IPS-18c (cell line): ENCODE measurements at regions not wholly inside any gene's neighbourhood (a gene's known extent, or its start where the extent isn't known, plus 50 kb on each side); places are given as distances from the start of the nearest gene placed in this dataset.

Experiments
- H3K4me3 ChIP-seq: 2 replicates; pipeline ENCODE4 v1.7.0; 2013; ENCODE audit warnings: low read depth, mild to moderate bottlenecking, low read length, moderate library complexity; ENCODE audit not compliant: insufficient read depth
- H3K9me3 ChIP-seq: one replicate; pipeline ENCODE4 v1.6.1; 2013; ENCODE audit warnings: mild to moderate bottlenecking, low read length, moderate library complexity; ENCODE audit not compliant: control insufficient read depth, insufficient read depth

DNA sequence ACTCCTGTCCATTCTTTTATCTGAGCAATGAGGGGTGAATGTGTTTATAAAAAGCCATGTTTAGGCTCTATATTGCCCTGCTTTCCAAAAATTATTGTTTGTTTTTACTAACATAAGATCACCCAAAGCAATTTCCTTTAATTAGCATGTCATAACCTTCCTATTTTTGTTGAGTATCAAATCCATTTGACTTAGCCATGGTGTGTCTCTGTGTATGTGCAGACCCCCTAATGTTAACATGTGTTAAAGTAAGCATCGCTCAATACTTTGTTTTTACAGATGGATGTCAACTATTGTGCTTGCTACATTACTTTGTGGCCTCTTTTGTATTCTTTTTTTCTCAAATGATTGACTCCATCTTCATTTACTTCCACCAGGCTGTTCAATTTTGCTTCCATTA is 585.4 kb downstream of the USP25 start:
- no peak overlapping the region for H3K4me3 ChIP-seq

DNA sequence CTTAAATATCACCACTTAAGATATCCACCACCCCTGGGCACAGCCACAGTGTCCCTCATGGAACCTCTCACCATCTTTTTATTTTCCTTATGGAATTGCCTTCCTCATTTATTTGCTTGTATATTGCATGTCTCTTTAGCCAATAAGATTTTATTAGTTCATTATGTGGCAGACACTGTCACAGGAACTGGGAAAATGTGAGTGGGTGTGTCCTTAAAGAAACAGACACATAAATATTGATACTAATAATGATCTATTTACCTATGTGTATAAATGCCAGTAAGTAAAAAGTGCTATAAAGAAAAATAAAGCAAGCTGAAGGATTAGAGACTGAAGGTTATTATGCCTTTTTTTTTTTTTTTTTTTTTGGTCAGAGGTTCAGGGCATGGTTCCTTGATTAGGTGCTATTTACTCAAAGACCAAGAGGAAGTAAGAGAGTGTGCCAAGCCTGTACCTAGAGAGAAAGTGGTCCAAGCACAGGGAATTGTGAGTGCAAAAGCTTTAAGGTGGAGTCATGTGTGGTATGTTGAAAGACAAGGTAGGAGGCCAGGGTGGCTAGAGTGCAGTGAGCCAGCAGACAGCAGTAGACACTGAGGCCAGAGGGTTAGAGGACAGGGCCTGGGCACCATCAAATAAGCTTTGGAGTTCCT is 589.0 kb downstream of the USP25 start:
- no peaks in the 10 kb centered on the region for H3K9me3 ChIP-seq
- H3K4me3 ChIP-seq, result no peak overlapping the region

More for the DNA sequence above, 585.4 kb downstream of the USP25 start:
- H3K9me3 ChIP-seq, result no peaks in the 10 kb centered on the region

DNA sequence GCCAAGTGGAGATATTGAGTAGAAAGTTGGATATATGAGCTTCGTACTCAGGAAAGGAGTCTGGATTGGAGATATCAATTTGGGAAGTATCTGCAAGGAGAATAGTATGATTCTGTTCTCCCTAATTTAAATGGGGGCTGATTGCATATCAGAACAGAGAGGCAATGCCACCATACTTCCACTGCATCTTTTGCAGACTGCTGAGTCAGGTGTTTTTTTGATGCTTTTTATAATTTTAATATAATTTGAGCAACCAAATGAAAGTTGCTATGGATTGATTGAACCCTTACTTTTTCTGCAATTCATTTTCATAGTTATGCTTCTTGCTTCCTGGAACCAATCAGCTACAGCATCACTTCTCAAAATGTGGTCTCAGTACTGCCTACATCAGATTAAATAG is 590.3 kb downstream of the USP25 start:
- Histone ChIP-seq H3K9me3 (no peaks in the 10 kb centered on the region), H3K4me3 (no peak overlapping the region)

DNA sequence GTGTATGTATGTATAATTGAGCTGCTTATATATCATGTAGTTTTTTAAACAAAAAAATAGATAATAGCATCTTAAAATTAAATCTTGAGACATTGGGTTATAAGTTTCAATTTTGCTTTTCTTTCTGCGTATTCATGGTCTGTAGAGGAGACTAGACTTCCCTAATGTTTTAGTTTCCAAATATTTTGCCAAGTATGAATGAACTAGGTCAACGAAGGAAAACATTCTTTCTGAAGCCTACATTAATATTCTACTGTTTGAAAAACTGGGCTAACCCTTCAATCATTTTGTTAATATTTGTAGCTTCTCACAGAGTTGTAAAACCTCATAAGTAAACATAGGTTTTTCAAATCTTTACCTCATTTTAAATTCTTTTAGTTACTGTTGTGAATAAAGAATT is 592.7 kb downstream of the USP25 start:
- H3K4me3 ChIP-seq, result no peak overlapping the region

DNA sequence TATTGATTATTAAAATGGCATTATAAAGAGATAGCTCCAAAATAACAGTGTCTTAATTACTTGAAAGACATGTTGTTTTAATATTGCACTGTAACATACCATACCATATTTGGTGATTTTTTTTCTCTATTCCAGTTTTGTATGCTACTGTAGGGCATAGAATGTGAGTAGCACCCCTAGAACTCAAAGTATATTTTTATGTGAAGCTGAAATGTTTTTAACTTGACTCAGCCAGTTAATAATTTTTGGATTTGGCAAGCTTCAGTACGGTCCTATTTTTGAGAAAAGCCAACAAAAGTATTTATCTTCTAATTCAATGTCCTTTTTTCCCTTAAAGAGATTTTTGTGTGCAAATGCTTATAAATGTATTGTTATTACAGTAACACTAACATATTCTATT is 593.8 kb downstream of the USP25 start:
- Histone ChIP-seq H3K9me3 (no peaks in the 10 kb centered on the region), H3K4me3 (no peak overlapping the region)

More for the DNA sequence above, 592.7 kb downstream of the USP25 start:
- H3K9me3 ChIP-seq, result no peaks in the 10 kb centered on the region

DNA sequence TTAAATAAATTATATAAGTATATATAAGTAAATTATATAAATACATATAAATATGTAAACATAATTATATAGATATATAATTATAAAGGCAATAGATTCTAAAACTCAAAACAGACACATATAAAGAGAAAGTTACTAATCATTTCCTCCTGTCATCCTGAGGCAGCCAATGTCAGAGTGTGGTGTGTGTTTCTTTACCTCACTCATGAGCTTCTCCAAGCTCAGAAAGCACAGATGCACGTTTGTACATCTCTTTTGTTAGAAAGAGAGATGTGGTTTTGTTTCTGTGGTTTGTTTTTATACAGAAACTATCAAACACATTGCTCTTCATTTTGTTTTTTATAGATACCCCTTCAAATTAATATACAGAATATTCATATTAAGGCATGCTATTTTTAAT is 594.8 kb downstream of the USP25 start:
- no peaks in the 10 kb centered on the region for H3K9me3 ChIP-seq
- no peak overlapping the region for H3K4me3 ChIP-seq

DNA sequence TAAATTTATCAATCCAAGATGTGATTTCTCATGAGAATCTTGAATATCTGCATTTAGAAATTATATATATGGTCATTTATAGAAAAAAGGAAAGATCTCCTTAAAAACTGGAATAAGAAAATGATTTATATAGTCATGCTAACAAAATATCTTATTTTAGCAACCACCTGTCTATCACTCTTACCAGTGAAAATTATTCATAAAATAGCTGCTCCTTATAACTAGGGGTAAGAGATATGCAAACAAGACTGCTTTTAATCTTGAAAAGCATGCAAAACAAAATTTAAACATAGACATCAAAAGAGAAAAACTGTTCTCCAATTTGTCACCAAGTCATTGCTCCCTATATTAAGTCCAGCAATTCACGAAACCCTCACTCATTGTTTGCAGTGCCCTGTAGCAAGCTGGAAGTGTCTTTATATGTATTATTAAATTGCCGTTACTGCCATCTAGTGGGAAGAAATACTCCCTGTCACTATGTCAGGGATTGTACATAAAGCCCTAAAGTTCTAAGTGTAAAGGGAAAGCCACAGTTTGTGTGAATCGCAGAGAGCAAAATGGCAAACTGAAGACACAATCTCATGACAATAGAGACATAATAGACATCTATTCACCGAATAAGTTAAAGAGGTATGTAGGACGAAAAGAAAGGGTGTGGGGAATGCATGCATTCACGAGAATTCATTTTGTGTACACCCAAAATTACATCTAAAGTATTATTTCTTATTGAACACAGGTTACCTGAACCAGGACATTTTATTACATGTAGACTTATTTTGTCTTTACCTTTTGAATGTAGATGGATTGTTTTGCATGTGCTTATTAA is 600.5 kb downstream of the USP25 start:
- Histone ChIP-seq H3K4me3 (no peak overlapping the region), H3K9me3 (no peaks in the 10 kb centered on the region)

DNA sequence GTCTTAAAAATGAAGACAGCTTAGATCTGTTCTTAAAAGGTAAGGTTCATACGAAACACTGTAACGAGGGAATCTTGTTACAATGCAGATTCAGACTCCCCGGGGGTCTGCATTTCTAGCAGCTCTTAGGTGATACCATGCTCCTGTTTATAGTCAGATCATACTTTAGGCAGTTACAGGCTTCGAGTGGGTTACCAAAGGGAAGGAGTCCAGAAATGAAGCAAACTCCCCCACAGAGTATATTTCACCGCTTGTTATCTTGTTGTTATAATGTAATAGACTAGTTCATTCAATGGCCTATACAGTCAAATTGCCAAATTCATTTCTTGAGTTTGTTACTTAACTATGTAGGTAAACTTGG is 601.1 kb downstream of the USP25 start:
- Histone ChIP-seq H3K9me3 (no peaks in the 10 kb centered on the region), H3K4me3 (no peak overlapping the region)

DNA sequence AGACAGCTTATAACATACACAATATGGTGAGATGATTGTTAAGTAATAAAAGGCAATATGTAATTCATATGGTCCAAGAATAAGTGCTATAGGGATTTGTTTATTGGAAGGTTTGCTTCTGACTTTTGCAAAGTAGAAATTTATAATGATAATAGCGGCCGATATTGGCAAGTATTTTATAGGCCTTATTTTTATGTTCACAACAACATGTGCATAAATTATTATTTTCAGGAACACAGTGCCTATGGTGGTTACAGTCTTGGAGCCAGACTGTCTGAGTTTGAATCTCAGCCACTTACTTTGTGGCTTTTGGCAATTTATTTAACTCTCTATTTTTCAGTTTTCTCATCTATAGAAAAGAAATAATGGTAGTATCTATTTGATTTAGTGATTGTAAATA is 607.5 kb downstream of the USP25 start:
- no peaks in the 10 kb centered on the region for H3K9me3 ChIP-seq
- H3K4me3 ChIP-seq, result no peak overlapping the region

DNA sequence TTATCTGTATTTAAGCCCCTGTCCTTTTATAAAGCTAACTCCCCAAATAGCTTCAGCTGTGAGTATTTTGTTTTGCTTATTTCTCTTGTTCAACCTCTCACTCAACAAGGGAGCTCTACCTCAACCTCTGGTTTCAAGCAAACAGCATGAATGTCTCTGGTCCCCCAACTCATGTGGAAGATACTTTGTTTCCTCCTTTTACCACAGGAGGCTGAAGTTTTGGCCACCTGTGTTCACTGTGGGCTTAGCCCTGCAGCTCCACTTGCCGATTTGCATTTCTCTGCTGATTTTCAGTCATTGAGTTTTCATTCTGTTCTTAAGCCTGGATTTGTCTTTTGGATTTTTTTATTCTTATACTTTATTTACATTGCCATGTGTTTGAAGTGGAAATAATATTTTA is 613.1 kb downstream of the USP25 start:
- Histone ChIP-seq H3K4me3 (no peak overlapping the region), H3K9me3 (no peaks in the 10 kb centered on the region)

DNA sequence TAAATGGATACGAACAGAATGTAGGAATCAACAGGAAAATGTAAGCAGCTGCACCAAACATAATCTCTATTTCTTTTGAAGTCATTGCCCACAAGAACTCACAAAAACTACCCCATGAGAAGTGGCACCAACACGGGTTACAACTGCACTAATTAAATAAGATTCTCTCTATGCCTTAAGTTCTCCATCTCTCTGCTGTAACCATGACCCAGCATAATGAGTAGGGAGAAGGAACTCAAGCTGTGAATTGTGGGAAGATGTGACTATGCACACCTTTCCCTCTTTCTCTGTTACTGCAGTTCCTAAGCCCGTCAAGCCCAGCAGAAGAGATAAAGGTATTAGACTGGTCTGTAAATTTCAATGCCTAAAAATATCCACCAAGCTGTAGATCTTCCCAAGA is 614.0 kb downstream of the USP25 start:
- Histone ChIP-seq H3K4me3 (no peak overlapping the region), H3K9me3 (no peaks in the 10 kb centered on the region)

DNA sequence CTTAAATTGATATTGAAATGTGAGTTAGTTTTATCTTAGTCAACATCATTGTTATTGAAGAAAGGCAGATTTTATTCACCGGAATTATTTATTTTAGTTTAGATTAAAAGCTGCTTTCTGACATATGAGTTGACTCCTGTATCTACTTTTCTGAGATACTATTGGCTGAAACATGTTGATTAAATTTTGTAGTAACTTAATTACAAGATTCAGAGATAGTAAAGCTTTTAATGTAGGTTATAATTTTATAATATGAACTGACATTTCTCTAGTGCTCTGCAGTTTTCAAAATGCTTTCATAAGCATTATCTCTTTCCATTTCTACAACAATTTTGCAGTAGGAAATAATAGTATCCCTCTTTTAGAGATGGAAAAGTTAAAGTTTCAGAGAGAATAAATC is 616.0 kb downstream of the USP25 start:
- no peak overlapping the region for H3K4me3 ChIP-seq
- no peaks in the 10 kb centered on the region for H3K9me3 ChIP-seq

DNA sequence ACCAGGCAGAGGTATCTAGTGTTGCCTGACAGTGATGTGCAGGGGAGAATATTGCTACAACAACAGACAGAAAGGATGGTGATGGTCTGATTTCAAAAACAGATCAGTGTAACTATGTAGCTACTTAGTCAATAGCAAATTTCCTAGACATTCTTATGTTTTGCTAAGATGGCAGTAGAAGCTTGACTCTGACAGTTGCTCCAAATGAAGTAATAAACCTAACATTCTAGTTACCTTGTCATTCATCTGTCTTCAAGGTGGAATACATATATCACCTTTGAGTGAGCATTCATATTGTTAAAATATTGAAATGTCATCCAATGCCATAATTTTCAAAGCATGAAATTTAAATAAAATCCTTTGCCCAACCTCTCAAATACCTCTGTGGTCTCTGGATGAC is 617.4 kb downstream of the USP25 start:
- Histone ChIP-seq H3K9me3 (no peaks in the 10 kb centered on the region), H3K4me3 (no peak overlapping the region)

DNA sequence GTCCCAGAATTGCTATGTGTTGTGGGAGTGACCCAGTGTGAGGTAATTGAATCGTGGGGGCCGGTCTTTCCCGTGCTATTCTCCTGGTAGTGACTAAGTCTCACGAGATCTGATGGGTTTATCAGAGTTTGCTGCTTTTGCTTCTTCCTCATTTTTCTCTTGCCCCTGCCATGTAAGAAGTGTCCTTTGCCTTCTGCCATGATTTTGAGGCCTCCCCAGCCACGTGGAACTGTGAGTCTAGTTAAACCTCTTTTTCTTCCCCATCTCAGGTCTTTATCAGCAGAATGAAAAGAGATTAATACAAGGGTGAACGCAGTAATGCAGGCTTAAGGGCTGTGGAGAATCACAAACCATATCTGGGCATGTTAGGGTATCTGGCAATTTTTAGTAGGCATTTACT is 624.0 kb downstream of the USP25 start:
- Histone ChIP-seq H3K9me3 (no peaks in the 10 kb centered on the region), H3K4me3 (no peak overlapping the region)

DNA sequence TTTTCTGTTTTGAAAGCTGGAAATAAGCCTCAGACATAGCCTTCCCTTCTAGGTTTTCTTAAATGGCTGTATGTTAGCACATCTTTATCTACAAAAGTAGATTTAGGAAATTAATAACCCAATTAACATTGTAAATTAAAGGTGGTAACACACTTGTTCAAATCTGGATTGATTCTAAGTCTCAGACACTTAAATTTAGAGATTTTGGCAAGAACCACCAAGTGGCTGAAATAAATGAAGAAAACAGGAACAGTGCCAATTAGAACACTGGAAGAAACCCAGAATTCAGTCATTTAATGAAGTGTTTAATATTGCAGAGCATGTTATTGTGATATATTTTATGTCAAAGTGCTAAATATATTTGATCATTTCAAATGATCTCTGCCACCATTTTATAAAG is 628.2 kb downstream of the USP25 start:
- H3K4me3 ChIP-seq, result no peak overlapping the region
- H3K9me3 ChIP-seq, result no peaks in the 10 kb centered on the region

DNA sequence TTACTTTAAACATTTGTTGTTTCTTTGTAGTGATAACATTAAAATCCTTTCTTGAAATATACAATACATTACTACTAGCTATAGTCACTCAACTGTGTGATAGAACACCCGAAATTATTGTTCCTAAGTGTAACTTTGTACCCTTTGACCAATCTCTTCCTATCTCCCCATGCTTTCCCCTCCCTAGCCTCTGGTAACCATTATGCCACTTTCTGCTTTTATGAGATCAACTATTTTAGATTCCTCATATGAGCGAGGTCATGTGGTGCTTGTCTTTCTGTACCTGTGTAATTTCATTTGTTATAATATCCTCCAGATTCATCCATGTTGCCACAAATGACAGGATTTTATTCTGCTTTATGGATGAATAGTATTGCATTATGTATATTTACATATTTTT is 629.0 kb downstream of the USP25 start:
- Histone ChIP-seq H3K9me3 (no peaks in the 10 kb centered on the region), H3K4me3 (no peak overlapping the region)

DNA sequence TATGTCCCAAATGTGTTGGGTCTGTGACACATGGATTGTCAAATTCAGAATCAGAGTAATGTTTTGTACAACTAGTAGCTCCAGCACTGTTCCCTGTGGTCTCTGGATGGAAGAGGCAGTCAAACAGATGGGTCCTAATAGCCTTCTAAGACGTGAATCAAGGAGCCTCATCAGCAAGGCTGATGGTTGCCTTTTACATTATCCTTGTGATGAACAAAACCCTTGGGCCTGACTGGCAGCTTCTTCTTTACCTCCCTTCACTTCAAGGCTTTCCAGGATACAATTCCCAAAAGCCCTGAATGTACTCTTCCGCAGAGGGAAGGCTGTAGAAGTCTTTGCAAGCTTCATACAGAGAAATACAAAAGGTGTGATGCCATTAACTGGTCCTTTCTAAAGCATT is 633.3 kb downstream of the USP25 start:
- no peaks in the 10 kb centered on the region for H3K9me3 ChIP-seq
- no peak overlapping the region for H3K4me3 ChIP-seq

DNA sequence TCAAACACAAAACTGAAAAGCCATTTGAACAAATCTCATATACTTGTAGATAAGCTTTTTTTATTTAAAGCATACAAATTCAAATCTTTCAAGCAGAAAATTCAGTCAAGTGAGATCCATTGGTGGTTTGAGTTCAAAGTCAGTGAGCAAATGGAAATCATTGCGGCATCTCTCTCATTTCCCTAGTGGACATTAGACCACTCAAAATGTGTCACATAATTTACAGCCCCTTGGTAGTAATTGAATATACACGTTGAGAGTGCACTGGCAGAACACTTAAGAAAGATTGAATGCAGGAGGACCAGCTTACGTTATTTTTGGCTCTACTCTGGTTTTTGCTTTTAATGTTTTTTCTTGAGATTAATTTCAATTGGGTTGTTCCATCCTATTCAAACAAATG is 633.7 kb downstream of the USP25 start:
- Histone ChIP-seq H3K9me3 (no peaks in the 10 kb centered on the region), H3K4me3 (no peak overlapping the region)

DNA sequence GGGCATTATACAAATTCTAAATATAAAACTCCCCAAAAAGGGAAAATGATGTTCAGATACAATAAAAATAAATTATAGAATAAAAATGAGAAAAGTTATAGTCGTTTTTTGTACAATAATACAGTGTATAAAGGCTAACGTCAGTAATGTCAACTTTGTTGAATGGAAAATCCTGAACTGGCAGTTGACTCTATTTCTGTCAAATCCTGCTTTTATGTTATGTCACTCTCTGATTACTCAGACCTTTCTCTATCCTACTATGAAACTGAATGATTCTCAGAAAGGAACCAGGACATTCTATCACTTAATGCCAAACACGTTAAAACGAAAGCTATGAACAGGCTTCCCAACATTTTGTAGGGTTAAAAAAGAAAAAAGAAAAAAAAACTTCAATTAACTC is 636.4 kb downstream of the USP25 start:
- H3K4me3 ChIP-seq, result no peak overlapping the region

More for the DNA sequence above, 636.4 kb downstream of the USP25 start:
- no peaks in the 10 kb centered on the region for H3K9me3 ChIP-seq
